ENCODE measurements at regions not wholly inside any gene's neighbourhood (a gene's known extent, or its start where the extent isn't known, plus 50 kb on each side); places are given as distances from the start of the nearest gene placed in this dataset.

GRCh38 chr3:176362191-176362731, 835.0 kb downstream of the TBL1XR1 start (continued):
- no peak for TF ChIP-seq RERE (CRISPR knock-in tag; IDR thresholded peaks at IDR 0.05; ENCODE audit: low read depth)
- TF ChIP-seq ZSCAN21 (CRISPR knock-in tag; IDR thresholded peaks at IDR 0.05; ENCODE audit: borderline replicate concordance), result no peak
- no peak for TF ChIP-seq THRA (CRISPR knock-in tag; IDR thresholded peaks at IDR 0.05; ENCODE audit: borderline replicate concordance)
- no peak for TF ChIP-seq ZNF878 (CRISPR knock-in tag; IDR thresholded peaks at IDR 0.05)
- TF ChIP-seq ZNF383 (CRISPR knock-in tag; IDR thresholded peaks at IDR 0.05; ENCODE audit: borderline replicate concordance), result no peak
- no peak for TF ChIP-seq SOX5 (CRISPR knock-in tag; IDR thresholded peaks at IDR 0.05; ENCODE audit: borderline replicate concordance)
- no peak for TF ChIP-seq SMARCC2 (IDR thresholded peaks at IDR 0.05)
- TF ChIP-seq ZNF550 (CRISPR knock-in tag; IDR thresholded peaks at IDR 0.05; ENCODE audit: borderline replicate concordance), result no peak
- TF ChIP-seq, protein P1, sequence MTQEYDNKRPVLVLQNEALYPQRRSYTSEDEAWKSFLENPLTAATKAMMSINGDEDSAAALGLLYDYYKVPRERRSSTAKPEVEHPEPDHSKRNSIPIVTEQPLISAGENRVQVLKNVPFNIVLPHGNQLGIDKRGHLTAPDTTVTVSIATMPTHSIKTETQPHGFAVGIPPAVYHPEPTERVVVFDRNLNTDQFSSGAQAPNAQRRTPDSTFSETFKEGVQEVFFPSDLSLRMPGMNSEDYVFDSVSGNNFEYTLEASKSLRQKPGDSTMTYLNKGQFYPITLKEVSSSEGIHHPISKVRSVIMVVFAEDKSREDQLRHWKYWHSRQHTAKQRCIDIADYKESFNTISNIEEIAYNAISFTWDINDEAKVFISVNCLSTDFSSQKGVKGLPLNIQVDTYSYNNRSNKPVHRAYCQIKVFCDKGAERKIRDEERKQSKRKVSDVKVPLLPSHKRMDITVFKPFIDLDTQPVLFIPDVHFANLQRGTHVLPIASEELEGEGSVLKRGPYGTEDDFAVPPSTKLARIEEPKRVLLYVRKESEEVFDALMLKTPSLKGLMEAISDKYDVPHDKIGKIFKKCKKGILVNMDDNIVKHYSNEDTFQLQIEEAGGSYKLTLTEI (CRISPR knock-in tag; conservative IDR thresholded peaks at IDR 0.05), result no peak
- TF ChIP-seq TBX2 (CRISPR knock-in tag; IDR thresholded peaks at IDR 0.05; ENCODE audit: borderline replicate concordance), result no peak
